HK-2 (cell line): ENCODE measurements at regions not wholly inside any gene's neighbourhood (a gene's known extent, or its start where the extent isn't known, plus 50 kb on each side); places are given as distances from the start of the nearest gene placed in this dataset.
"Not testable (repeated sequence)": the region's sequence is repeated elsewhere in the genome, so short reads cannot be mapped to it uniquely, and the experiment has no call there.

ENCODE experiments used
- DNase-seq: peaks from one replicate; pipeline ENCODE4 v3.0.0-alpha.2; 2018; ENCODE audit not compliant: unreplicated experiment

GRCh38 chr6:120805276-120805675, 529.0 kb downstream of the TBC1D32 start:
- no peak for DNase-seq

GRCh38 chr6:120804612-120805011, 529.7 kb downstream of the TBC1D32 start:
- DNase-seq: no peak

- no peak for DNase-seq
Measured at GRCh38 chr6:120786682-120787081, 547.6 kb downstream of the TBC1D32 start.

GRCh38 chr6:120786256-120786655, 548.0 kb downstream of the TBC1D32 start:
- DNase-seq: no peak

- no peak for DNase-seq
Measured at GRCh38 chr6:120785459-120786086, 548.7 kb downstream of the TBC1D32 start.

- no peak for DNase-seq
Measured at GRCh38 chr6:120779441-120779840, 554.8 kb downstream of the TBC1D32 start.

- DNase-seq: no peak
Measured at GRCh38 chr6:120775698-120776097, 558.6 kb downstream of the TBC1D32 start.

- DNase-seq: peak; percentile 14
Measured at GRCh38 chr6:120774275-120774674, 560.0 kb downstream of the TBC1D32 start.

- DNase-seq: no peak
Measured at GRCh38 chr6:120771019-120771418, 563.3 kb downstream of the TBC1D32 start.

- DNase-seq: no peak
Measured at GRCh38 chr6:120764312-120764711, 570.0 kb downstream of the TBC1D32 start.

GRCh38 chr6:120759570-120759969, 574.7 kb downstream of the TBC1D32 start:
- DNase-seq: no peak

- DNase-seq: not testable (repeated sequence)
Measured at GRCh38 chr6:120748574-120748973, 585.7 kb downstream of the TBC1D32 start.

GRCh38 chr6:120736740-120737139, 597.5 kb downstream of the TBC1D32 start:
- no peak for DNase-seq

- DNase-seq: peak; percentile 15
Measured at GRCh38 chr6:120735641-120736040, 598.6 kb downstream of the TBC1D32 start.

- DNase-seq: no peak
Measured at GRCh38 chr6:120711255-120711654, 623.0 kb downstream of the TBC1D32 start.

- DNase-seq: no peak
Measured at GRCh38 chr6:120700001-120700400, 634.3 kb downstream of the TBC1D32 start.

- DNase-seq: no peak
Measured at GRCh38 chr6:120686492-120686891, 647.8 kb downstream of the TBC1D32 start.

- DNase-seq: no peak
Measured at GRCh38 chr6:120682145-120682544, 652.1 kb downstream of the TBC1D32 start.

GRCh38 chr6:120681204-120681603, 653.1 kb downstream of the TBC1D32 start:
- no peak for DNase-seq

- no peak for DNase-seq
Measured at GRCh38 chr6:120675886-120676285, 658.4 kb downstream of the TBC1D32 start.

GRCh38 chr6:120671519-120671918, 662.8 kb downstream of the TBC1D32 start:
- DNase-seq: no peak

GRCh38 chr6:120652506-120652905, 681.8 kb downstream of the TBC1D32 start:
- no peak for DNase-seq

GRCh38 chr6:120648713-120649112, 685.6 kb downstream of the TBC1D32 start:
- no peak for DNase-seq

GRCh38 chr6:120646101-120646500, 688.2 kb downstream of the TBC1D32 start:
- no peak for DNase-seq
